Natural killer cell (primary cell): ENCODE measurements at regions not wholly inside any gene's neighbourhood (a gene's known extent, or its start where the extent isn't known, plus 50 kb on each side); places are given as distances from the start of the nearest gene placed in this dataset.

Experiments used
- ATAC-seq, 3 donors: fragments of 150-1000 bp in 2 of 3; fragments of 200-7000 bp in 1 of 3; cut with Tn5 transposase; 1 replicate in 1 of 3; 2 replicates in 2 of 3; pipeline ENCODE4 v1.10.0; 2021; ENCODE audit warnings: mild to moderate bottlenecking in 2 of 3, moderate library complexity in 2 of 3
- DNase-seq, 2 donors: peaks; one replicate each; pipeline versions ENCODE4 v3.0.0 to v3.0.0-alpha.2; 2013 to 2021; ENCODE audit warnings: mixed read lengths in 1 of 2
- H3K27ac ChIP-seq: one replicate; pipeline ENCODE4 v1.5.1; 2013; ENCODE audit warnings: mild to moderate bottlenecking, low read length
- H3K27me3 ChIP-seq: one replicate; pipeline ENCODE4 v1.6.1; 2013; ENCODE audit warnings: low read length; ENCODE audit not compliant: control insufficient read depth, insufficient read depth
- H3K36me3 ChIP-seq: one replicate; pipeline ENCODE4 v1.6.1; 2013; ENCODE audit warnings: low read length; ENCODE audit not compliant: control insufficient read depth, insufficient read depth
- H3K4me1 ChIP-seq: one replicate; pipeline ENCODE4 v1.6.1; 2013; ENCODE audit warnings: low read length; ENCODE audit not compliant: control insufficient read depth, insufficient read depth
- H3K4me3 ChIP-seq: one replicate; pipeline ENCODE4 v1.5.1; 2013; ENCODE audit warnings: low read length
- H3K9me3 ChIP-seq: one replicate; pipeline ENCODE4 v1.6.1; 2013; ENCODE audit warnings: low read length; ENCODE audit not compliant: control insufficient read depth, insufficient read depth
- H3K27ac Mint-ChIP-seq, 2 donors: one replicate each; pipeline ENCODE4 v1.8.0; 2022; ENCODE audit warnings: mild to moderate bottlenecking in 2 of 2, mixed read lengths in 2 of 2, moderate library complexity in 1 of 2
- H3K27me3 Mint-ChIP-seq, 2 donors: one replicate each; pipeline ENCODE4 v1.8.0; 2022; ENCODE audit warnings: low read depth in 2 of 2, mixed read lengths in 2 of 2
- H3K36me3 Mint-ChIP-seq: one replicate; pipeline ENCODE4 v1.8.0; 2022; ENCODE audit warnings: mixed read lengths
- H3K4me1 Mint-ChIP-seq, 2 donors: one replicate each; pipeline ENCODE4 v1.8.0; 2022; ENCODE audit warnings: mixed read lengths in 2 of 2
- H3K4me3 Mint-ChIP-seq: one replicate; pipeline ENCODE4 v1.8.0; 2022; ENCODE audit warnings: mild to moderate bottlenecking, moderate library complexity, mixed read lengths
- H3K9me3 Mint-ChIP-seq, 2 donors: one replicate each; pipeline ENCODE4 v1.8.0; 2022; ENCODE audit warnings: mixed read lengths in 2 of 2
- WGBS: methylation state at CpG from one replicate; pipeline ENCODE4 v1.1.7; 2013; ENCODE audit warnings: missing lambda C conversion rate; ENCODE audit not compliant: insufficient coverage; 5-methylcytosine and 5-hydroxymethylcytosine counted together
- intact Hi-C: fragments of 100-400 bp; cut with micrococcal nuclease; formaldehyde crosslinking; loops from one replicate; pipeline ENCODE4 v1.14.2; 2022
- TF ChIP-seq, protein P1 (sequence below): fragments of 200-600 bp; IDR thresholded peaks from one replicate; pipeline ENCODE4 v1.8.0; 2022; ENCODE audit warnings: antibody characterized with exemption

GRCh38 chr5:154534457-154535050 is 56.5 kb upstream of the HAND1 start:
- Mint-ChIP-seq H3K27me3 (peaks cover 21 to 30% of the 10 kb centered on the region in 2 donors), H3K4me1 (no peaks in the 10 kb centered on the region), H3K9me3 (peaks cover 0 to 2% of the 10 kb centered on the region in 2 donors), H3K36me3 (no peaks in the 10 kb centered on the region), H3K4me3 (no peak overlapping the region), H3K27ac (no peak overlapping the region)
- no peak overlapping the region for H3K4me3 ChIP-seq
- H3K27ac ChIP-seq = no peak overlapping the region
- H3K9me3 ChIP-seq = no peaks in the 10 kb centered on the region
- TF ChIP-seq, protein P1, sequence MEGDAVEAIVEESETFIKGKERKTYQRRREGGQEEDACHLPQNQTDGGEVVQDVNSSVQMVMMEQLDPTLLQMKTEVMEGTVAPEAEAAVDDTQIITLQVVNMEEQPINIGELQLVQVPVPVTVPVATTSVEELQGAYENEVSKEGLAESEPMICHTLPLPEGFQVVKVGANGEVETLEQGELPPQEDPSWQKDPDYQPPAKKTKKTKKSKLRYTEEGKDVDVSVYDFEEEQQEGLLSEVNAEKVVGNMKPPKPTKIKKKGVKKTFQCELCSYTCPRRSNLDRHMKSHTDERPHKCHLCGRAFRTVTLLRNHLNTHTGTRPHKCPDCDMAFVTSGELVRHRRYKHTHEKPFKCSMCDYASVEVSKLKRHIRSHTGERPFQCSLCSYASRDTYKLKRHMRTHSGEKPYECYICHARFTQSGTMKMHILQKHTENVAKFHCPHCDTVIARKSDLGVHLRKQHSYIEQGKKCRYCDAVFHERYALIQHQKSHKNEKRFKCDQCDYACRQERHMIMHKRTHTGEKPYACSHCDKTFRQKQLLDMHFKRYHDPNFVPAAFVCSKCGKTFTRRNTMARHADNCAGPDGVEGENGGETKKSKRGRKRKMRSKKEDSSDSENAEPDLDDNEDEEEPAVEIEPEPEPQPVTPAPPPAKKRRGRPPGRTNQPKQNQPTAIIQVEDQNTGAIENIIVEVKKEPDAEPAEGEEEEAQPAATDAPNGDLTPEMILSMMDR = no peak
- H3K4me1 ChIP-seq = no peaks in the 10 kb centered on the region
- no peaks in the 10 kb centered on the region for H3K36me3 ChIP-seq
- ATAC-seq = no peak
- intact Hi-C loops = no loop called here
- no peaks in the 10 kb centered on the region for H3K27me3 ChIP-seq
- WGBS = 79% methylated on average over 12 of the region's 12 CpGs
- no peak for DNase-seq

- TF ChIP-seq, protein P1 = no peak
- no peaks in the 10 kb centered on the region for H3K4me1 ChIP-seq
Observed at GRCh38 chr5:154529282-154529681, 51.3 kb upstream of the HAND1 start.

GRCh38 chr5:154528005-154528594 is 50.1 kb upstream of the HAND1 start:
- Mint-ChIP-seq H3K4me1 (no peaks in the 10 kb centered on the region), H3K4me3 (no peak overlapping the region), H3K9me3 (peaks cover 0 to 2% of the 10 kb centered on the region in 2 donors), H3K27me3 (peaks cover 18 to 31% of the 10 kb centered on the region in 2 donors), H3K27ac (no peak overlapping the region), H3K36me3 (no peaks in the 10 kb centered on the region)
- no peaks in the 10 kb centered on the region for H3K9me3 ChIP-seq
- no peaks in the 10 kb centered on the region for H3K27me3 ChIP-seq
- intact Hi-C loops = no loop called here
- no peaks in the 10 kb centered on the region for H3K36me3 ChIP-seq
- TF ChIP-seq, protein P1 = no peak
- no peak overlapping the region for H3K4me3 ChIP-seq
- WGBS = 95% methylated on average over 5 of the region's 5 CpGs
- ATAC-seq = no peak
- no peaks in the 10 kb centered on the region for H3K4me1 ChIP-seq
- DNase-seq = no peak
- no peak overlapping the region for H3K27ac ChIP-seq

More at GRCh38 chr5:154529282-154529681, 51.3 kb upstream of the HAND1 start:
- no peaks in the 10 kb centered on the region for H3K27me3 ChIP-seq
- H3K4me3 ChIP-seq = no peak overlapping the region
- H3K36me3 ChIP-seq = no peaks in the 10 kb centered on the region
- Mint-ChIP-seq H3K4me1 (no peaks in the 10 kb centered on the region), H3K27ac (no peak overlapping the region), H3K4me3 (no peak overlapping the region), H3K27me3 (peaks cover 17 to 23% of the 10 kb centered on the region in 2 donors), H3K9me3 (peaks cover 0 to 2% of the 10 kb centered on the region in 2 donors), H3K36me3 (no peaks in the 10 kb centered on the region)
- H3K27ac ChIP-seq = no peak overlapping the region
- WGBS = no CpG with 5 or more reads among the region's 1 CpG
- no peaks in the 10 kb centered on the region for H3K9me3 ChIP-seq
- no peak for DNase-seq
- intact Hi-C loops = no loop called here
- ATAC-seq = no peak
